ENCODE measurements at regions not wholly inside any gene's neighbourhood (a gene's known extent, or its start where the extent isn't known, plus 50 kb on each side); places are given as distances from the start of the nearest gene placed in this dataset.
"Not testable (repeated sequence)": the region's sequence is repeated elsewhere in the genome, so short reads cannot be mapped to it uniquely, and the experiment has no call there.

- DNase-seq, result no peak
Observed at GRCh38 chr3:30452446-30452845, 154.0 kb upstream of the TGFBR2 start.

GRCh38 chr3:30453360-30454039 is 152.9 kb upstream of the TGFBR2 start:
- no peak for DNase-seq

- DNase-seq, result no peak
Observed at GRCh38 chr3:30454636-30455035, 151.8 kb upstream of the TGFBR2 start.

GRCh38 chr3:30455112-30455511 is 151.3 kb upstream of the TGFBR2 start:
- not testable (repeated sequence) for DNase-seq

GRCh38 chr3:30455840-30456239 is 150.6 kb upstream of the TGFBR2 start:
- no peak for DNase-seq

- no peak for DNase-seq
Observed at GRCh38 chr3:30456264-30456663, 150.1 kb upstream of the TGFBR2 start.

- DNase-seq, result no peak
Observed at GRCh38 chr3:30457081-30457480, 149.3 kb upstream of the TGFBR2 start.

GRCh38 chr3:30457726-30458125 is 148.7 kb upstream of the TGFBR2 start:
- no peak for DNase-seq

- no peak for DNase-seq
Observed at GRCh38 chr3:30458376-30459171, 147.8 kb upstream of the TGFBR2 start.

- no peak for DNase-seq
Observed at GRCh38 chr3:30461311-30461710, 145.1 kb upstream of the TGFBR2 start.

- no peak for DNase-seq
Observed at GRCh38 chr3:30462721-30463470, 143.5 kb upstream of the TGFBR2 start.

- DNase-seq, result no peak
Observed at GRCh38 chr3:30464381-30464780, 142.0 kb upstream of the TGFBR2 start.

GRCh38 chr3:30465454-30465853 is 140.9 kb upstream of the TGFBR2 start:
- DNase-seq, result no peak

- no peak for DNase-seq
Observed at GRCh38 chr3:30467596-30468238, 138.7 kb upstream of the TGFBR2 start.

- DNase-seq, result no peak
Observed at GRCh38 chr3:30469133-30469532, 137.3 kb upstream of the TGFBR2 start.

GRCh38 chr3:30470496-30470895 is 135.9 kb upstream of the TGFBR2 start:
- no peak for DNase-seq

- DNase-seq, result peak; percentile 34
Observed at GRCh38 chr3:30471066-30471465, 135.3 kb upstream of the TGFBR2 start.

- DNase-seq, result no peak
Observed at GRCh38 chr3:30471796-30472489, 134.5 kb upstream of the TGFBR2 start.

- DNase-seq, result no peak
Observed at GRCh38 chr3:30473374-30474051, 132.9 kb upstream of the TGFBR2 start.

GRCh38 chr3:30474371-30474770 is 132.0 kb upstream of the TGFBR2 start:
- no peak for DNase-seq

GRCh38 chr3:30475038-30475808 is 131.2 kb upstream of the TGFBR2 start:
- no peak for DNase-seq

All from EL (cell line).